OCI-LY3 (cell line): ENCODE measurements at regions not wholly inside any gene's neighbourhood (a gene's known extent, or its start where the extent isn't known, plus 50 kb on each side); places are given as distances from the start of the nearest gene placed in this dataset.

Experiments used
- H2AFZ ChIP-seq: fragments of 200-600, 300-600 bp; shearing (Covaris generic); 2 replicates; pipeline ENCODE4 v1.6.0; 2014; ENCODE audit warnings: antibody characterized with exemption, low read depth, low read length
- H3K27ac ChIP-seq: fragments of 200-600, 300-600 bp; sonication (generic); 2 replicates; pipeline ENCODE4 v1.5.1; 2014; ENCODE audit warnings: mild to moderate bottlenecking, low read length, moderate library complexity, mixed read lengths
- H3K27me3 ChIP-seq: fragments of 200-600, 300-600 bp; sonication (generic); 2 replicates; pipeline ENCODE4 v1.6.1; 2014; ENCODE audit warnings: low read depth, low read length, mixed read lengths
- H3K36me3 ChIP-seq: fragments of 200-600, 300-600 bp; sonication (generic); replicated peaks from 2 replicates; pipeline ENCODE3; 2014; ENCODE audit warnings: low read depth, low read length, mixed read lengths
- H3K4me1 ChIP-seq: fragments of 300-600, 200-600 bp; sonication (generic); 2 replicates; pipeline ENCODE4 v1.6.1; 2014; ENCODE audit warnings: low read length, mixed read lengths
- H3K4me2 ChIP-seq: fragments of 200-600, 300-600 bp; sonication (generic); 2 replicates; pipeline ENCODE4 v1.6.1; 2014; ENCODE audit warnings: low read length, mixed read lengths
- H3K4me3 ChIP-seq: fragments of 300-600, 200-600 bp; sonication (generic); 2 replicates; pipeline ENCODE4 v1.5.1; 2014; ENCODE audit warnings: antibody characterized with exemption, mild to moderate bottlenecking, low read length, moderate library complexity
- H3K79me2 ChIP-seq: fragments of 300-600, 200-600 bp; shearing (Covaris generic); 2 replicates; pipeline ENCODE4 v1.6.1; 2014; ENCODE audit warnings: mild to moderate bottlenecking, low read length, mixed read lengths
- H3K9ac ChIP-seq: fragments of 300-600, 200-600 bp; shearing (Covaris generic); 2 replicates; pipeline ENCODE4 v1.6.0; 2014; ENCODE audit warnings: mild to moderate bottlenecking, low read length, moderate library complexity
- H3K9me3 ChIP-seq: fragments of 200-600, 300-600 bp; shearing (Covaris generic); 2 replicates; pipeline ENCODE4 v1.6.1; 2014; ENCODE audit warnings: low read length, mixed read lengths; ENCODE audit not compliant: insufficient read depth
- H4K20me1 ChIP-seq: fragments of 200-600, 300-600 bp; sonication (generic); 2 replicates; pipeline ENCODE4 v1.6.1; 2016; ENCODE audit warnings: low read length, mixed read lengths; ENCODE audit not compliant: insufficient read depth
- CTCF ChIP-seq: fragments of 200-600, 300-600 bp; sonication (generic); IDR thresholded peaks from 2 replicates; pipeline ENCODE4 v1.5.1; 2014; ENCODE audit warnings: antibody characterized with exemption, low read length, low read depth
- EZH2phosphoT487 ChIP-seq: fragments of 200-600 bp; shearing (Covaris generic); IDR thresholded peaks from 2 replicates; pipeline ENCODE4 v1.6.1; 2018; ENCODE audit warnings: antibody characterized with exemption, mixed run types, low read depth

GRCh38 chr12:67062193-67062592 is 207.0 kb upstream of the CAND1 start:
- H3K4me3 ChIP-seq, result no peak overlapping the region

GRCh38 chr12:67067453-67068203 is 201.5 kb upstream of the CAND1 start:
- no peaks in the 10 kb centered on the region for H3K36me3 ChIP-seq
- H3K4me2 ChIP-seq, result peak overlapping the region; percentile 56
- H3K9ac ChIP-seq, result no peak overlapping the region
- peak overlapping the region; percentile 89 for H3K4me3 ChIP-seq
- no peaks in the 10 kb centered on the region for H4K20me1 ChIP-seq
- no peaks in the 10 kb centered on the region for H3K9me3 ChIP-seq
- H2AFZ ChIP-seq, result peak overlapping the region; percentile 50; the same call in 1 of the 2 replicates
- no peaks in the 10 kb centered on the region for H3K79me2 ChIP-seq
- H3K27ac ChIP-seq, result no peak overlapping the region
- peaks cover 4% of the 10 kb centered on the region; the same call in 1 of the 2 replicates for H3K27me3 ChIP-seq
- TF ChIP-seq CTCF, result no peak
- no peak for TF ChIP-seq EZH2phosphoT487
- peaks cover 3% of the 10 kb centered on the region; the same call in 1 of the 2 replicates for H3K4me1 ChIP-seq

More at GRCh38 chr12:67062193-67062592, 207.0 kb upstream of the CAND1 start:
- Histone ChIP-seq H3K9ac (no peak overlapping the region), H4K20me1 (no peaks in the 10 kb centered on the region), H3K4me2 (no peak overlapping the region), H2AFZ (no peak overlapping the region), H3K4me1 (no peaks in the 10 kb centered on the region), H3K27me3 (peaks cover 4% of the 10 kb centered on the region; the same call in 1 of the 2 replicates), H3K36me3 (no peaks in the 10 kb centered on the region), H3K79me2 (no peaks in the 10 kb centered on the region), H3K27ac (no peak overlapping the region), H3K9me3 (no peaks in the 10 kb centered on the region)
- TF ChIP-seq CTCF, result no peak
- no peak for TF ChIP-seq EZH2phosphoT487

GRCh38 chr12:67068204-67068731 is 200.9 kb upstream of the CAND1 start:
- Histone ChIP-seq H3K27me3 (peaks cover 4% of the 10 kb centered on the region; the same call in 1 of the 2 replicates), H3K27ac (no peak overlapping the region), H3K36me3 (no peaks in the 10 kb centered on the region), H2AFZ (peak overlapping the region; percentile 50; the same call in 1 of the 2 replicates), H3K9ac (peak overlapping the region; percentile 50), H3K4me1 (peaks cover 3% of the 10 kb centered on the region; the same call in 1 of the 2 replicates), H3K4me3 (peak overlapping the region; percentile 89), H3K4me2 (peak overlapping the region; percentile 56), H3K9me3 (no peaks in the 10 kb centered on the region), H4K20me1 (no peaks in the 10 kb centered on the region), H3K79me2 (no peaks in the 10 kb centered on the region)
- no peak for TF ChIP-seq EZH2phosphoT487
- peak; percentile 30 for TF ChIP-seq CTCF

DNA sequence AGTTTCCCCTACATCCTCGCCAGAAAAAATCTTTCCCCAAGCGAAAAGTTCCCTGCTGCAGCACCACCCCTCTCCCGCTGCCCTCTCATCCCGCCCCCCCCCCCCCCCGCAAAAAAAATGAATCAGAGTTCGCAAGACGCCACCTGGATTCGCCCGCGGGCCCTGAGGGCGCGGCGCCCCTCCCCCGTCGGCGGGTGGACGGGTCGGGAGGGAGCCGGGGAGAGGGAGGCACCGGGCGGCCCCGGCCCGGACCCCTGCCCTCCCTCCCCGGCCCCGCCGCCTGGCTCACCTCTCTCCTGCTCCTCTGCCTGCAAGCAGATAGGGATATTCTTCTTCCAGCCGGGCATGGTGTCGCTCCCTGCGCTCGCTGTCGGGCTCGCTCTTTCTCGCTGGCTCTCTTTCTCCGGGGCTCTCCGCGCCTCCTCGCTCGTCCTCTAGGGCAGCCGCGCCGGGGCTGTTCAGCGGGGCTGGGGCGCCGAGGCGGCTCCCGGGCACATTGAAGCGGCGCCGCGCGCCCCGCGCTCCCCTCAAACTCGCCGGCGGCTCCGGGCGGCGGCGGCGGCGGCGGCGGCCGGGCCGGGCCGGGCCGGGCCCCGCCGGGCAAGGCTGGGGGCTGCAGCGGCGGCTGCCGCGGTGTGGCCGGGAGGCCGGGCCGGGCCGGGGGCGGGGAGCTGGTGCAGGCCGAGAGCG is 200.3 kb upstream of the CAND1 start:
- peaks cover 2% of the 10 kb centered on the region; the same call in 1 of the 2 replicates for H3K27me3 ChIP-seq
- H4K20me1 ChIP-seq, result no peaks in the 10 kb centered on the region
- peak overlapping the region; percentile 89 for H3K4me3 ChIP-seq
- peak overlapping the region; percentile 89; the same call in 1 of the 2 replicates for H2AFZ ChIP-seq
- H3K79me2 ChIP-seq, result no peaks in the 10 kb centered on the region
- H3K9ac ChIP-seq, result peak overlapping the region; percentile 72
- peaks cover 3% of the 10 kb centered on the region; the same call in 1 of the 2 replicates for H3K4me1 ChIP-seq
- H3K4me2 ChIP-seq, result peak overlapping the region; percentile 56
- TF ChIP-seq EZH2phosphoT487 (no peak), CTCF (no peak)
- H3K27ac ChIP-seq, result no peak overlapping the region
- no peaks in the 10 kb centered on the region for H3K36me3 ChIP-seq
- no peaks in the 10 kb centered on the region for H3K9me3 ChIP-seq
